WTC11 (cell line): ENCODE measurements at regions not wholly inside any gene's neighbourhood (a gene's known extent, or its start where the extent isn't known, plus 50 kb on each side); places are given as distances from the start of the nearest gene placed in this dataset.

Experiments used
- ATAC-seq: fragments of 200-7000 bp; cut with Tn5 transposase; 2 replicates; pipeline ENCODE4 v1.10.0; 2021; ENCODE audit warnings: mild to moderate bottlenecking, moderate library complexity
- CTCF ChIA-PET: fragments of 300-600 bp; sonication (Branson Sonifier 250); formaldehyde crosslinking; loops from one replicate; lab custom pipeline; 2021; ENCODE audit warnings: antibody characterized with exemption; lab: Charles Lee
- POLR2A ChIA-PET: fragments of 350-600 bp; sonication (Branson Sonifier 250); formaldehyde crosslinking; loops from one replicate; lab custom pipeline; 2021; ENCODE audit warnings: antibody characterized with exemption; lab: Charles Lee
- DNase-seq: peaks from one replicate; pipeline ENCODE4 v3.0.0; 2021; ENCODE audit warnings: low spot score
- H3K27ac Mint-ChIP-seq: 2 replicates; pipeline ENCODE4 v1.8.0; 2021; ENCODE audit warnings: mixed read lengths
- H3K27me3 Mint-ChIP-seq: 2 replicates; pipeline ENCODE4 v1.8.0; 2021; ENCODE audit warnings: low read depth, mild to moderate bottlenecking, moderate library complexity, mixed read lengths
- H3K36me3 Mint-ChIP-seq: 2 replicates; pipeline ENCODE4 v1.8.0; 2021; ENCODE audit warnings: mixed read lengths
- H3K4me1 Mint-ChIP-seq: 2 replicates; pipeline ENCODE4 v1.8.0; 2022; ENCODE audit warnings: mixed read lengths
- H3K4me3 Mint-ChIP-seq: 2 replicates; pipeline ENCODE4 v1.8.0; 2021; ENCODE audit warnings: mild to moderate bottlenecking, moderate library complexity, mixed read lengths
- H3K9me3 Mint-ChIP-seq: 2 replicates; pipeline ENCODE4 v1.8.0; 2021; ENCODE audit warnings: mixed read lengths
- E2F5 ChIP-seq: sonication (generic); formaldehyde crosslinking; IDR thresholded peaks from 2 replicates; pipeline ENCODE4 v1.8.1; 2022; ENCODE audit warnings: mild to moderate bottlenecking, moderate library complexity, missing genetic modification reagents
- ELF4 ChIP-seq: sonication (generic); formaldehyde crosslinking; IDR thresholded peaks from 2 replicates; pipeline ENCODE4 v1.8.1; 2022; ENCODE audit warnings: low read depth, mild to moderate bottlenecking, moderate library complexity, missing genetic modification reagents
- FOXK1 ChIP-seq: sonication (generic); formaldehyde crosslinking; IDR thresholded peaks from 2 replicates; pipeline ENCODE4 v1.8.0; 2022; ENCODE audit warnings: mild to moderate bottlenecking, moderate library complexity, missing genetic modification reagents
- GRHL2 ChIP-seq: fragments of 250-450 bp; sonication (Bioruptor Pico); IDR thresholded peaks from 2 replicates; pipeline ENCODE4 v1.8.0; 2022; ENCODE audit warnings: mild to moderate bottlenecking, moderate library complexity; ENCODE audit not compliant: insufficient replicate concordance, severe bottlenecking
- HMGA2 ChIP-seq: fragments of 250-450 bp; sonication (Bioruptor Pico); IDR thresholded peaks from 2 replicates; pipeline ENCODE4 v1.4.0; 2021; ENCODE audit warnings: mild to moderate bottlenecking, moderate library complexity
- IRF1 ChIP-seq: sonication (generic); formaldehyde crosslinking; IDR thresholded peaks from 2 replicates; pipeline ENCODE4 v1.8.0; 2023; ENCODE audit warnings: missing genetic modification reagents
- MYBL2 ChIP-seq: sonication (generic); formaldehyde crosslinking; IDR thresholded peaks from 2 replicates; pipeline ENCODE4 v1.8.1; 2023; ENCODE audit warnings: mild to moderate bottlenecking, moderate library complexity, missing genetic modification reagents
- NFE2L1 ChIP-seq: sonication (generic); formaldehyde crosslinking; IDR thresholded peaks from 2 replicates; pipeline ENCODE4 v1.8.1; 2023; ENCODE audit warnings: missing genetic modification reagents
- NR2C2 ChIP-seq: sonication (generic); formaldehyde crosslinking; IDR thresholded peaks from 2 replicates; pipeline ENCODE4 v1.8.0; 2022; ENCODE audit warnings: mild to moderate bottlenecking, missing genetic modification reagents
- NR3C1 ChIP-seq: sonication (generic); formaldehyde crosslinking; conservative IDR thresholded peaks from 2 replicates; pipeline ENCODE4 v1.8.1; 2023; ENCODE audit warnings: low read depth, mild to moderate bottlenecking, missing genetic modification reagents
- OVOL2 ChIP-seq: fragments of 250-450 bp; sonication (Bioruptor Pico); IDR thresholded peaks from 2 replicates; pipeline ENCODE4 v1.9.0; 2021; ENCODE audit warnings: mild to moderate bottlenecking, borderline replicate concordance
- PREB ChIP-seq: sonication (generic); formaldehyde crosslinking; IDR thresholded peaks from 2 replicates; pipeline ENCODE4 v1.8.1; 2022; ENCODE audit warnings: mild to moderate bottlenecking, missing genetic modification reagents, moderate library complexity, borderline replicate concordance
- RELA ChIP-seq: sonication (generic); formaldehyde crosslinking; IDR thresholded peaks from 2 replicates; pipeline ENCODE4 v1.8.1; 2022; ENCODE audit warnings: missing genetic modification reagents, mild to moderate bottlenecking, borderline replicate concordance
- SOX15 ChIP-seq: fragments of 250-450 bp; sonication (Bioruptor Pico); IDR thresholded peaks from 2 replicates; pipeline ENCODE4 v1.9.0; 2021; ENCODE audit warnings: mild to moderate bottlenecking
- SP1 ChIP-seq: sonication (generic); formaldehyde crosslinking; conservative IDR thresholded peaks from 2 replicates; pipeline ENCODE4 v1.8.1; 2022; ENCODE audit warnings: missing genetic modification reagents
- TEAD1 ChIP-seq: sonication (generic); formaldehyde crosslinking; IDR thresholded peaks from 2 replicates; pipeline ENCODE4 v1.8.0; 2022; ENCODE audit warnings: mild to moderate bottlenecking, missing genetic modification reagents
- TP53 ChIP-seq: sonication (generic); formaldehyde crosslinking; IDR thresholded peaks from 2 replicates; pipeline ENCODE4 v1.8.1; 2023; ENCODE audit warnings: mild to moderate bottlenecking, missing genetic modification reagents
- USF1 ChIP-seq: sonication (generic); formaldehyde crosslinking; IDR thresholded peaks from 2 replicates; pipeline ENCODE4 v1.8.0; 2022; ENCODE audit warnings: mild to moderate bottlenecking, missing genetic modification reagents
- ZNF121 ChIP-seq: sonication (generic); formaldehyde crosslinking; IDR thresholded peaks from 2 replicates; pipeline ENCODE4 v1.8.0; 2023; ENCODE audit warnings: missing genetic modification reagents
- ZNF138 ChIP-seq: sonication (generic); formaldehyde crosslinking; conservative IDR thresholded peaks from 2 replicates; pipeline ENCODE4 v1.8.1; 2022; ENCODE audit warnings: mild to moderate bottlenecking, moderate library complexity, missing genetic modification reagents
- ZNF425 ChIP-seq: fragments of 250-450 bp; sonication (Bioruptor Pico); conservative IDR thresholded peaks from 2 replicates; pipeline ENCODE4 v1.9.0; 2021; ENCODE audit warnings: mild to moderate bottlenecking
- TF ChIP-seq, protein P1 (sequence below): sonication (generic); formaldehyde crosslinking; IDR thresholded peaks from 2 replicates; pipeline ENCODE4 v1.8.1; 2023; ENCODE audit warnings: mild to moderate bottlenecking, missing genetic modification reagents, moderate library complexity
- TF ChIP-seq, protein P2 (sequence below): sonication (generic); formaldehyde crosslinking; IDR thresholded peaks from 2 replicates; pipeline ENCODE4 v1.8.1; 2023; ENCODE audit warnings: mild to moderate bottlenecking, missing genetic modification reagents, moderate library complexity

GRCh38 chr5:145228564-145228963, 606.6 kb downstream of the PRELID2 start:
- Mint-ChIP-seq H3K36me3 (no peaks in the 10 kb centered on the region), H3K27me3 (no peaks in the 10 kb centered on the region), H3K27ac (no peak overlapping the region), H3K4me1 (peaks cover 5% of the 10 kb centered on the region), H3K9me3 (no peaks in the 10 kb centered on the region; the same call in 1 of the 2 replicates), H3K4me3 (no peak overlapping the region)
- ChIA-PET POLR2A (no interaction called here), CTCF (interaction anchor here (2.5 kb wide), 1 partner anchor 9 kb away, joined by 10 read pairs; no protein-coding TSS in a partner anchor)
- no peak for TF ChIP-seq NFE2L1 (CRISPR knock-in tag)
- TF ChIP-seq, protein P1, sequence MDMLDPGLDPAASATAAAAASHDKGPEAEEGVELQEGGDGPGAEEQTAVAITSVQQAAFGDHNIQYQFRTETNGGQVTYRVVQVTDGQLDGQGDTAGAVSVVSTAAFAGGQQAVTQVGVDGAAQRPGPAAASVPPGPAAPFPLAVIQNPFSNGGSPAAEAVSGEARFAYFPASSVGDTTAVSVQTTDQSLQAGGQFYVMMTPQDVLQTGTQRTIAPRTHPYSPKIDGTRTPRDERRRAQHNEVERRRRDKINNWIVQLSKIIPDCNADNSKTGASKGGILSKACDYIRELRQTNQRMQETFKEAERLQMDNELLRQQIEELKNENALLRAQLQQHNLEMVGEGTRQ: no peak
- TF ChIP-seq IRF1: no peak
- no peak for TF ChIP-seq ZNF425
- TF ChIP-seq HMGA2 (CRISPR knock-in tag): no peak
- TF ChIP-seq SOX15 (CRISPR knock-in tag): no peak
- TF ChIP-seq MYBL2: no peak
- no peak for TF ChIP-seq NR2C2 (CRISPR knock-in tag)
- TF ChIP-seq GRHL2 (CRISPR knock-in tag): no peak
- no peak for TF ChIP-seq RELA (CRISPR knock-in tag)
- no peak for TF ChIP-seq TP53
- DNase-seq (no peak), ATAC-seq (no peak)

GRCh38 chr5:145227881-145228280, 607.3 kb downstream of the PRELID2 start:
- no peak for DNase-seq
- CTCF ChIA-PET: interaction anchor here (2.5 kb wide), 1 partner anchor 10 kb away, joined by 10 read pairs; no protein-coding TSS in a partner anchor
- H3K27ac Mint-ChIP-seq: no peak overlapping the region

More at GRCh38 chr5:145227881-145228280, 607.3 kb downstream of the PRELID2 start:
- no peaks in the 10 kb centered on the region for H3K4me1 Mint-ChIP-seq
- POLR2A ChIA-PET: no interaction called here
- no peak for ATAC-seq
- H3K36me3 Mint-ChIP-seq: no peaks in the 10 kb centered on the region
- no peaks in the 10 kb centered on the region; the same call in 1 of the 2 replicates for H3K9me3 Mint-ChIP-seq
- H3K4me3 Mint-ChIP-seq: no peak overlapping the region
- H3K27me3 Mint-ChIP-seq: no peaks in the 10 kb centered on the region
- no peak for TF ChIP-seq ELF4
- TF ChIP-seq ZNF121 (CRISPR knock-in tag): no peak
- no peak for TF ChIP-seq ZNF138
- TF ChIP-seq TEAD1: no peak
- no peak for TF ChIP-seq NR3C1 (CRISPR knock-in tag)
- no peak for TF ChIP-seq SP1 (CRISPR knock-in tag)
- no peak for TF ChIP-seq PREB
- TF ChIP-seq, protein P2, sequence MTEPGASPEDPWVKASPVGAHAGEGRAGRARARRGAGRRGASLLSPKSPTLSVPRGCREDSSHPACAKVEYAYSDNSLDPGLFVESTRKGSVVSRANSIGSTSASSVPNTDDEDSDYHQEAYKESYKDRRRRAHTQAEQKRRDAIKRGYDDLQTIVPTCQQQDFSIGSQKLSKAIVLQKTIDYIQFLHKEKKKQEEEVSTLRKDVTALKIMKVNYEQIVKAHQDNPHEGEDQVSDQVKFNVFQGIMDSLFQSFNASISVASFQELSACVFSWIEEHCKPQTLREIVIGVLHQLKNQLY (CRISPR knock-in tag): no peak
- no peak for TF ChIP-seq USF1
- TF ChIP-seq RELA (CRISPR knock-in tag): no peak
- no peak for TF ChIP-seq ZNF425
- TF ChIP-seq FOXK1: no peak
- TF ChIP-seq OVOL2 (CRISPR knock-in tag): no peak
- TF ChIP-seq E2F5 (CRISPR knock-in tag): no peak
